Panc1 (cell line): ENCODE measurements at regions not wholly inside any gene's neighbourhood (a gene's known extent, or its start where the extent isn't known, plus 50 kb on each side); places are given as distances from the start of the nearest gene placed in this dataset.

Source experiments
- CTCF ChIP-seq: fragments of 450-650 bp; IDR thresholded peaks from 2 replicates; pipeline ENCODE4 v1.5.1; 2017; ENCODE audit warnings: mild to moderate bottlenecking
- POLR2AphosphoS5 ChIP-seq: IDR thresholded peaks from 2 replicates; pipeline ENCODE4 v1.6.1; 2012; ENCODE audit warnings: mild to moderate bottlenecking, low read depth, low read length, moderate library complexity
- SIN3A ChIP-seq: IDR thresholded peaks from 2 replicates; pipeline ENCODE4 v1.6.1; 2012; ENCODE audit warnings: low read depth, mild to moderate bottlenecking, low read length, moderate library complexity, borderline replicate concordance; ENCODE audit not compliant: insufficient read depth
- TCF7L2 ChIP-seq: IDR thresholded peaks from 2 replicates; pipeline ENCODE4 v1.6.1; 2011; ENCODE audit warnings: mild to moderate bottlenecking, low read depth, low read length, inconsistent platforms

GRCh38 chr5:8241558-8241957 is 372.6 kb downstream of the MTRR start:
- TF ChIP-seq CTCF: no peak
- TF ChIP-seq TCF7L2: no peak
- TF ChIP-seq SIN3A: no peak
- no peak for TF ChIP-seq POLR2AphosphoS5
